BJ (cell line): ENCODE measurements at regions not wholly inside any gene's neighbourhood (a gene's known extent, or its start where the extent isn't known, plus 50 kb on each side); places are given as distances from the start of the nearest gene placed in this dataset.

ENCODE experiments used
- CTCF ChIA-PET: fragments of 350-600 bp; formaldehyde crosslinking; extraction: SDS; loops from one replicate; lab custom pipeline; 2021; ENCODE audit warnings: antibody characterized with exemption, inconsistent platforms; lab: Yijun Ruan, JAX
- POLR2A ChIA-PET: fragments of 300-600 bp; sonication (Branson Sonifier 250); formaldehyde crosslinking; extraction: SDS; loops from one replicate; lab custom pipeline; 2021; ENCODE audit warnings: antibody characterized with exemption; lab: Charles Lee
- DNase-seq: peaks from one replicate; pipeline ENCODE4 v3.0.0-alpha.2; 2011; ENCODE audit warnings: low read depth
- H3K27me3 ChIP-seq: 2 replicates; pipeline ENCODE4 v1.6.0; 2011; ENCODE audit warnings: low read length; ENCODE audit not compliant: control insufficient read depth, insufficient read depth
- H3K36me3 ChIP-seq: 2 replicates; pipeline ENCODE4 v1.5.1; 2011; ENCODE audit warnings: low read length; ENCODE audit not compliant: control insufficient read depth, insufficient read depth
- H3K4me3 ChIP-seq: 2 replicates; pipeline ENCODE4 v1.5.1; 2011; ENCODE audit warnings: low read depth, mild to moderate bottlenecking, control low read depth, low read length
- TF ChIP-seq, protein P1 (sequence below): IDR thresholded peaks from 2 replicates; pipeline ENCODE4 v1.5.1; 2011; ENCODE audit warnings: low read depth, mild to moderate bottlenecking, control low read depth, inconsistent platforms, low read length, moderate library complexity; ENCODE audit not compliant: insufficient read depth

DNA sequence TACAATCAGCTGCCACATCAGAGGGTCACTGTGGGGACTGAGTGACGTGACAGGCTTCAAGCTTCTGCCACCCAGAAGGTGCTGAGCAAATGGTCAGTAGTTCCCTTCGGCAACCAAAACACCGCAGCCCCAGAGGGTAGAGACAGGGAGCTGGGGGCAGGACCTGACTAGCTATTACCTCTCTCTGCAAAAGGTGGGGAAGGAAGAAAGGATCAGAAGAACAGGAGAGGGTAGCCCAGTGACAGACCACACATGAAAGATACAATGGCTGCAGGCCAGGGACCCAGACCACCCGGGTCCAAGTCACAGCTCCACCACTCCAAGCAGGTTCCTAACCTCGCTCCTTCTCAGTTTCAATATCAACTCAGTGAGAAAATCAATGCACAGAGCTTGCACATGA lies 377.1 kb downstream of the NPHP4 start:
- DNase-seq, result no peak
- CTCF ChIA-PET, result no interaction called here
- H3K4me3 ChIP-seq, result no peak overlapping the region
- H3K36me3 ChIP-seq, result no peaks in the 10 kb centered on the region
- POLR2A ChIA-PET, result no interaction called here
- TF ChIP-seq, protein P1, sequence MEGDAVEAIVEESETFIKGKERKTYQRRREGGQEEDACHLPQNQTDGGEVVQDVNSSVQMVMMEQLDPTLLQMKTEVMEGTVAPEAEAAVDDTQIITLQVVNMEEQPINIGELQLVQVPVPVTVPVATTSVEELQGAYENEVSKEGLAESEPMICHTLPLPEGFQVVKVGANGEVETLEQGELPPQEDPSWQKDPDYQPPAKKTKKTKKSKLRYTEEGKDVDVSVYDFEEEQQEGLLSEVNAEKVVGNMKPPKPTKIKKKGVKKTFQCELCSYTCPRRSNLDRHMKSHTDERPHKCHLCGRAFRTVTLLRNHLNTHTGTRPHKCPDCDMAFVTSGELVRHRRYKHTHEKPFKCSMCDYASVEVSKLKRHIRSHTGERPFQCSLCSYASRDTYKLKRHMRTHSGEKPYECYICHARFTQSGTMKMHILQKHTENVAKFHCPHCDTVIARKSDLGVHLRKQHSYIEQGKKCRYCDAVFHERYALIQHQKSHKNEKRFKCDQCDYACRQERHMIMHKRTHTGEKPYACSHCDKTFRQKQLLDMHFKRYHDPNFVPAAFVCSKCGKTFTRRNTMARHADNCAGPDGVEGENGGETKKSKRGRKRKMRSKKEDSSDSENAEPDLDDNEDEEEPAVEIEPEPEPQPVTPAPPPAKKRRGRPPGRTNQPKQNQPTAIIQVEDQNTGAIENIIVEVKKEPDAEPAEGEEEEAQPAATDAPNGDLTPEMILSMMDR, result no peak
- no peaks in the 10 kb centered on the region for H3K27me3 ChIP-seq

DNA sequence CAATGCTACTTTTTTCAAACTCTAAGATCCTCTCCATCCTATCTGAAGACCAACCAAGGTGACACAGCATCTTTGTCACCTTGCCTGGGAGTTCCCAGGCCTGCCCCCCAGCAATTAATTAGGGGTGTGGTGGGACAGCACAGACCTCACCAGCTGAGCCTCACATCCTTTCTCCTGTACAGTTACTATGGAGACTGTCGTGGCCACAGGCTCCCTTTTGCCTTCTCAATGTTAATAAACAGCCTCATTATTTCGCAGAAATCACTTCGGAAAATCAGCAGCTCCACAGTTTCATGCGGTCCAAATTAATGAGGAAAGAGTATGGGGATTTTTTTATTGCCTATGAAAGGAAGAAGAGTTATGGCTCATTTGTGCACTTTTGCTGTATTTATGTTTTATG lies 378.3 kb downstream of the NPHP4 start:
- DNase-seq, result no peak
- H3K36me3 ChIP-seq, result no peaks in the 10 kb centered on the region
- CTCF ChIA-PET, result no interaction called here
- TF ChIP-seq, protein P1, result no peak
- POLR2A ChIA-PET, result no interaction called here
- no peaks in the 10 kb centered on the region for H3K27me3 ChIP-seq
- H3K4me3 ChIP-seq, result no peak overlapping the region

DNA sequence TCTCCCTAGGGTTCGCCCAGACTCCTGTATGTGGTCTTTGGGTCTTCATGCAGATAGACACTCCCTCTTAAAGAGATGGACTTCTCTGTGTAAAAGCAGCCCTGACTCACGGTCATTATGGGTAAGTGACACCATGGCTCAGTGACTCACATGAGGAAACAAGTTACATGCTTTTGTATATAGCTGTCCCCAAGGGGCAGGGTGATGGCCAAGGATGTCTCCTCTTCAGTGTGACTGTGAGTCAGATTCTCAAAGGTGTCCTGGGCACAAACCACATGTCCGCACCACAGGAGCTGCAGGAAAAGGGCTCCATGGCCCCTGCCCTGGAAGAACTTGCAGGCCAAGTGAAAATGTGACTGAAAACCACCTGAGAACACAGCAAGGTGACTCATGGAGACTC lies 380.4 kb downstream of the NPHP4 start:
- Histone ChIP-seq H3K27me3 (no peaks in the 10 kb centered on the region), H3K4me3 (no peak overlapping the region), H3K36me3 (no peaks in the 10 kb centered on the region)
- TF ChIP-seq, protein P1, result no peak
- POLR2A ChIA-PET, result no interaction called here
- CTCF ChIA-PET, result no interaction called here
- DNase-seq, result no peak

DNA sequence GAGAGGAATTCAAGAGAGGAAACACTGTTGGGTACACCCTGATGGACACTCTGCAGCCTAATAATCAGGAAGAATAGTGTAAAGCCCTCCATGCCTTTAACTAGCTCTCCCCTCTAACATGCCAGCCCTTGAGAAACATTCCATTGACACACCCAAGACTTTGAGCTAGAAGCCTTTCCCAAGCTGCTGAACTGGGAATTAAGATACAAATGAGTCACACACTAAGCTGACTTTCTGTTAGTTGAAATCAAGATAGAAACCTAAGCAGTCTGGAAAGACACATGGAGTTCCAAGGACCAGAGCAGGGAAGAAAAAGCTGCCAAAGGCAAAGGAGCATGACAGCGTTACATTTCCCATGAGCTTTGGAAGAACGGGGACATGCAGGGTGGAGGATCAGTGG lies 380.8 kb downstream of the NPHP4 start:
- POLR2A ChIA-PET, result no interaction called here
- Histone ChIP-seq H3K36me3 (no peaks in the 10 kb centered on the region), H3K27me3 (no peaks in the 10 kb centered on the region), H3K4me3 (no peak overlapping the region)
- CTCF ChIA-PET, result no interaction called here
- no peak for DNase-seq
- TF ChIP-seq, protein P1, result no peak

DNA sequence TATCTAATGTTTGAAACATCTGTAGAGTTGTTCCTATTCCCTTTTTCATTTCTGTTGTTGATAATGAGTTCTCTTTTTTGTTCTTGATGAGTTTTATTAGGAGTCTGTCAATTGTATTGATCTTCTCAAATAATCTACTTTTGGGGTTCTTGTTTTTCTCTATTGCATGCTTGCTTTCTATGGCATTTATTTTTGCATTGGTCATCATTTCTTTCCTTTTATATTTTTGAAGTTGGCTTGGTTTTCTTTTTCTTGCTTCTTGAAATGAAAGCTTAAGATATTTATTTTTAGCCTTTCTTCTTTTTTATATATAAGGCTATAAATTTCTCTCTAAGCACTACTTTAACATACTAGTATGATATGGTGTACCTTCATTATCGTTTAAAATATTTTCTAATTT lies 381.8 kb downstream of the NPHP4 start:
- CTCF ChIA-PET, result no interaction called here
- no peak for DNase-seq
- POLR2A ChIA-PET, result no interaction called here
- TF ChIP-seq, protein P1, result no peak
- H3K36me3 ChIP-seq, result no peaks in the 10 kb centered on the region
- no peak overlapping the region for H3K4me3 ChIP-seq
- H3K27me3 ChIP-seq, result no peaks in the 10 kb centered on the region
